Neutrophil (primary cell): ENCODE measurements at regions not wholly inside any gene's neighbourhood (a gene's known extent, or its start where the extent isn't known, plus 50 kb on each side); places are given as distances from the start of the nearest gene placed in this dataset.
A peak's percentile ranks its signal among the peaks of the same experiment; 100 is the strongest.

ENCODE experiments used
- H3K27ac ChIP-seq: fragments of 200-600 bp; sonication (generic); 2 replicates; pipeline ENCODE4 v1.5.1; 2016; ENCODE audit warnings: mild to moderate bottlenecking, moderate library complexity
- H3K27me3 ChIP-seq: fragments of 200-600 bp; sonication (generic); 2 replicates; pipeline ENCODE4 v1.6.0; 2016; ENCODE audit warnings: mild to moderate bottlenecking
- H3K36me3 ChIP-seq: fragments of 200-600 bp; sonication (generic); 2 replicates; pipeline ENCODE4 v1.5.1; 2017
- H3K4me1 ChIP-seq, 2 experiments: fragments of 200-600 bp in 1 of 2; sonication (generic) in 1 of 2; 1 replicate in 1 of 2; 2 replicates in 1 of 2; pipeline versions ENCODE4 v1.5.1 to v1.6.1; 2013 to 2016; ENCODE audit warnings: low read depth in 1 of 2, low read length in 1 of 2, mild to moderate bottlenecking in 1 of 2, moderate library complexity in 1 of 2; ENCODE audit not compliant: control insufficient read depth in 1 of 2, insufficient read depth in 1 of 2
- H3K4me3 ChIP-seq, 2 experiments: fragments of 200-600 bp in 1 of 2; sonication (generic) in 1 of 2; 1 replicate in 1 of 2; 2 replicates in 1 of 2; pipeline ENCODE4 v1.5.1; 2013 to 2016; ENCODE audit warnings: low read depth in 1 of 2, low read length in 1 of 2, mild to moderate bottlenecking in 1 of 2, moderate library complexity in 1 of 2
- H3K9me3 ChIP-seq: fragments of 200-600 bp; sonication (generic); 2 replicates; pipeline ENCODE4 v1.5.1; 2016
- CTCF ChIP-seq: fragments of 200-600 bp; sonication (generic); IDR thresholded peaks from 2 replicates; pipeline ENCODE4 v1.5.1; 2016; ENCODE audit warnings: antibody characterized with exemption

- TF ChIP-seq CTCF = no peak
- Histone ChIP-seq H3K4me1 (no peaks in the 10 kb centered on the region), H3K4me3 (no peak overlapping the region), H3K9me3 (no peaks in the 10 kb centered on the region), H3K36me3 (no peaks in the 10 kb centered on the region), H3K27me3 (no peaks in the 10 kb centered on the region), H3K27ac (no peak overlapping the region)
Measured at GRCh38 chr17:72558971-72559476, 438.2 kb downstream of the SOX9 start.

- Histone ChIP-seq H3K36me3 (no peaks in the 10 kb centered on the region), H3K27ac (no peak overlapping the region), H3K4me1 (no peaks in the 10 kb centered on the region), H3K4me3 (no peak overlapping the region), H3K9me3 (no peaks in the 10 kb centered on the region), H3K27me3 (no peaks in the 10 kb centered on the region)
- TF ChIP-seq CTCF = peak; percentile 85
Measured at GRCh38 chr17:72560303-72561247, 439.8 kb downstream of the SOX9 start.

GRCh38 chr17:72561266-72561665 is 440.4 kb downstream of the SOX9 start:
- no peaks in the 10 kb centered on the region for H3K36me3 ChIP-seq
- H3K9me3 ChIP-seq = no peaks in the 10 kb centered on the region
- H3K27me3 ChIP-seq = no peaks in the 10 kb centered on the region
- H3K4me3 ChIP-seq = no peak overlapping the region
- TF ChIP-seq CTCF = no peak
- H3K4me1 ChIP-seq = no peaks in the 10 kb centered on the region
- no peak overlapping the region for H3K27ac ChIP-seq

- H3K4me1 ChIP-seq = no peaks in the 10 kb centered on the region
- no peaks in the 10 kb centered on the region for H3K36me3 ChIP-seq
- no peak for TF ChIP-seq CTCF
- H3K9me3 ChIP-seq = no peaks in the 10 kb centered on the region
- no peaks in the 10 kb centered on the region for H3K27me3 ChIP-seq
- H3K27ac ChIP-seq = no peak overlapping the region
- no peak overlapping the region for H3K4me3 ChIP-seq
Measured at GRCh38 chr17:72561680-72562079, 440.9 kb downstream of the SOX9 start.

- H3K27me3 ChIP-seq = peaks cover 1% of the 10 kb centered on the region
- H3K4me3 ChIP-seq = no peak overlapping the region
- H3K36me3 ChIP-seq = no peaks in the 10 kb centered on the region
- H3K4me1 ChIP-seq = no peaks in the 10 kb centered on the region
- TF ChIP-seq CTCF = no peak
- H3K27ac ChIP-seq = no peak overlapping the region
- no peaks in the 10 kb centered on the region for H3K9me3 ChIP-seq
Measured at GRCh38 chr17:72562615-72563188, 441.9 kb downstream of the SOX9 start.
